ENCODE measurements at regions not wholly inside any gene's neighbourhood (a gene's known extent, or its start where the extent isn't known, plus 50 kb on each side); places are given as distances from the start of the nearest gene placed in this dataset.

- DNase-seq = no peak
- no peak for ATAC-seq
- Histone ChIP-seq H3F3A (ENCODE audit: low read length, unreplicated experiment) (no peaks in the 10 kb centered on the region), H3K4me1 (ENCODE audit: insufficient read depth, low read length) (no peaks in the 10 kb centered on the region), H4K20me1 (ENCODE audit: low read length) (no peaks in the 10 kb centered on the region), H3K27me3 (ENCODE audit: low read length) (no peaks in the 10 kb centered on the region), H3K79me2 (ENCODE audit: low read length) (peaks cover 20% of the 10 kb centered on the region; the same call in 1 of the 2 replicates), H3K4me3 (ENCODE audit: low read length) (no peak overlapping the region), H3K27ac (ENCODE audit: low read length) (no peak overlapping the region), H3K9me2 (replicated peaks; ENCODE audit: low read length) (no peaks in the 10 kb centered on the region), H3K36me3 (ENCODE audit: low read depth, low read length) (no peaks in the 10 kb centered on the region), H3K9ac (ENCODE audit: low read length) (no peak overlapping the region), H3K4me2 (ENCODE audit: low read length) (no peak overlapping the region), H2AFZ (ENCODE audit: low read length) (no peak overlapping the region), H3K9me3 (ENCODE audit: low read length) (no peaks in the 10 kb centered on the region)
- TF ChIP-seq, protein P1, sequence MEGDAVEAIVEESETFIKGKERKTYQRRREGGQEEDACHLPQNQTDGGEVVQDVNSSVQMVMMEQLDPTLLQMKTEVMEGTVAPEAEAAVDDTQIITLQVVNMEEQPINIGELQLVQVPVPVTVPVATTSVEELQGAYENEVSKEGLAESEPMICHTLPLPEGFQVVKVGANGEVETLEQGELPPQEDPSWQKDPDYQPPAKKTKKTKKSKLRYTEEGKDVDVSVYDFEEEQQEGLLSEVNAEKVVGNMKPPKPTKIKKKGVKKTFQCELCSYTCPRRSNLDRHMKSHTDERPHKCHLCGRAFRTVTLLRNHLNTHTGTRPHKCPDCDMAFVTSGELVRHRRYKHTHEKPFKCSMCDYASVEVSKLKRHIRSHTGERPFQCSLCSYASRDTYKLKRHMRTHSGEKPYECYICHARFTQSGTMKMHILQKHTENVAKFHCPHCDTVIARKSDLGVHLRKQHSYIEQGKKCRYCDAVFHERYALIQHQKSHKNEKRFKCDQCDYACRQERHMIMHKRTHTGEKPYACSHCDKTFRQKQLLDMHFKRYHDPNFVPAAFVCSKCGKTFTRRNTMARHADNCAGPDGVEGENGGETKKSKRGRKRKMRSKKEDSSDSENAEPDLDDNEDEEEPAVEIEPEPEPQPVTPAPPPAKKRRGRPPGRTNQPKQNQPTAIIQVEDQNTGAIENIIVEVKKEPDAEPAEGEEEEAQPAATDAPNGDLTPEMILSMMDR (conservative IDR thresholded peaks at IDR 0.05; ENCODE audit: low read depth, low read length) = no peak
- no peak for TF ChIP-seq EZH2 (IDR thresholded peaks at IDR 0.05; ENCODE audit: low read length, unreplicated experiment)
- no peak for TF ChIP-seq EZH2phosphoT487 (IDR thresholded peaks at IDR 0.05; ENCODE audit: borderline replicate concordance, low read length)
- no TSS peak for BruUV-seq (replicated peaks)
- ChIA-PET POLR2A (ENCODE audit: unreplicated experiment) (no interaction called here), CTCF (no interaction called here)
- intact Hi-C loops (cut with micrococcal nuclease) = no loop called here
Observed at GRCh38 chr11:28729339-28729738, 621.2 kb downstream of the METTL15 start.

DNA sequence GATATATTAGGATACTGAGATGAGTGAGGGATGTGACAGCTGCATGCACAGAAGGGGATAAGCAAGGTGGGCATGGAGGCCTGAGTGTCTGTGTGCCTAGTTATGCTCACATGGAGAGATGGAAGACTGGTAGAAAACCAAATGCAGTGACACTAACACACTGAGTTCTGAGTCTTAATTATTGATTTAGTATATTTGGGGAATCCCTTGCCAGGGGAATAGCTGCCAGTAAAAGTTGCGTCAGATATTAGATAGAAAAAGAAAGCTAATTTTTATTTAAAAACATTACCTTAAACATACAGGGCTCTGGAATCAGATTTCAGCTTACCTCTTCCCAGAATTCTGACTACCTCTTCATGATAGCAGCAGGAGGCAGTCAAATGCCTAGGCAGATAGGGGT is 620.5 kb downstream of the METTL15 start:
- no TSS peak for BruUV-seq (replicated peaks)
- no peak overlapping the region for H3K27ac ChIP-seq (ENCODE audit: low read length)
- CTCF ChIA-PET = no interaction called here

GRCh38 chr11:28727254-28727653 is 619.1 kb downstream of the METTL15 start:
- Histone ChIP-seq H3K9ac (ENCODE audit: low read length) (no peak overlapping the region), H3K36me3 (ENCODE audit: low read depth, low read length) (no peaks in the 10 kb centered on the region), H3K9me3 (ENCODE audit: low read length) (no peaks in the 10 kb centered on the region), H3K27me3 (ENCODE audit: low read length) (no peaks in the 10 kb centered on the region), H3F3A (ENCODE audit: low read length, unreplicated experiment) (no peaks in the 10 kb centered on the region), H3K79me2 (ENCODE audit: low read length) (peaks cover 23% of the 10 kb centered on the region; the same call in 1 of the 2 replicates), H2AFZ (ENCODE audit: low read length) (no peak overlapping the region), H4K20me1 (ENCODE audit: low read length) (no peaks in the 10 kb centered on the region), H3K4me3 (ENCODE audit: low read length) (no peak overlapping the region), H3K4me2 (ENCODE audit: low read length) (no peak overlapping the region), H3K4me1 (ENCODE audit: insufficient read depth, low read length) (no peaks in the 10 kb centered on the region), H3K9me2 (replicated peaks; ENCODE audit: low read length) (no peaks in the 10 kb centered on the region), H3K27ac (ENCODE audit: low read length) (no peak overlapping the region)
- ChIA-PET POLR2A (ENCODE audit: unreplicated experiment) (no interaction called here), CTCF (no interaction called here)
- TF ChIP-seq EZH2phosphoT487 (IDR thresholded peaks at IDR 0.05; ENCODE audit: borderline replicate concordance, low read length) = no peak
- TF ChIP-seq EZH2 (IDR thresholded peaks at IDR 0.05; ENCODE audit: low read length, unreplicated experiment) = no peak
- TF ChIP-seq, protein P1 (conservative IDR thresholded peaks at IDR 0.05; ENCODE audit: low read depth, low read length) = no peak
- intact Hi-C loops (cut with micrococcal nuclease) = no loop called here
- DNase-seq (no peak), ATAC-seq (no peak)
- BruUV-seq (replicated peaks) = no TSS peak

More for the DNA sequence above, 620.5 kb downstream of the METTL15 start:
- Histone ChIP-seq H3K27me3 (ENCODE audit: low read length) (no peaks in the 10 kb centered on the region), H4K20me1 (ENCODE audit: low read length) (no peaks in the 10 kb centered on the region), H3K4me1 (ENCODE audit: insufficient read depth, low read length) (no peaks in the 10 kb centered on the region), H3K9me2 (replicated peaks; ENCODE audit: low read length) (no peaks in the 10 kb centered on the region), H3K9me3 (ENCODE audit: low read length) (no peaks in the 10 kb centered on the region), H3F3A (ENCODE audit: low read length, unreplicated experiment) (no peaks in the 10 kb centered on the region), H3K9ac (ENCODE audit: low read length) (no peak overlapping the region), H3K4me3 (ENCODE audit: low read length) (no peak overlapping the region), H2AFZ (ENCODE audit: low read length) (no peak overlapping the region), H3K4me2 (ENCODE audit: low read length) (no peak overlapping the region), H3K79me2 (ENCODE audit: low read length) (peaks cover 20% of the 10 kb centered on the region; the same call in 1 of the 2 replicates), H3K36me3 (ENCODE audit: low read depth, low read length) (no peaks in the 10 kb centered on the region)
- ATAC-seq = no peak
- DNase-seq = no peak
- TF ChIP-seq, protein P1 (conservative IDR thresholded peaks at IDR 0.05; ENCODE audit: low read depth, low read length) = no peak
- TF ChIP-seq EZH2phosphoT487 (IDR thresholded peaks at IDR 0.05; ENCODE audit: borderline replicate concordance, low read length) (no peak), EZH2 (IDR thresholded peaks at IDR 0.05; ENCODE audit: low read length, unreplicated experiment) (no peak)
- POLR2A ChIA-PET (ENCODE audit: unreplicated experiment) = interaction anchor here (0.5 to 0.7 kb wide), 2 partner anchors 272 to 431 kb away, joined by 3 read pairs; no protein-coding TSS in a partner anchor
- intact Hi-C loops (cut with micrococcal nuclease) = no loop called here
